Mesothelial cell of epicardium (in vitro differentiated cells): ENCODE measurements at regions not wholly inside any gene's neighbourhood (a gene's known extent, or its start where the extent isn't known, plus 50 kb on each side); places are given as distances from the start of the nearest gene placed in this dataset.

ENCODE experiments used
- DNase-seq, 2 experiments: peaks; one replicate each; pipeline ENCODE4 v3.0.0; 2021; ENCODE audit warnings: low spot score in 2 of 2; ENCODE audit not compliant: unreplicated experiment in 2 of 2
- H3K27ac Mint-ChIP-seq: 2 replicates; pipeline ENCODE4 v1.8.0; 2021; ENCODE audit warnings: mixed read lengths
- H3K27me3 Mint-ChIP-seq: 2 replicates; pipeline ENCODE4 v1.8.0; 2021; ENCODE audit warnings: low read depth, mixed read lengths
- H3K36me3 Mint-ChIP-seq: 2 replicates; pipeline ENCODE4 v1.8.0; 2021; ENCODE audit warnings: mixed read lengths
- H3K4me1 Mint-ChIP-seq: 2 replicates; pipeline ENCODE4 v1.8.0; 2021; ENCODE audit warnings: mixed read lengths
- H3K4me3 Mint-ChIP-seq: 2 replicates; pipeline ENCODE4 v1.8.0; 2021; ENCODE audit warnings: mild to moderate bottlenecking, moderate library complexity, mixed read lengths
- H3K9me3 Mint-ChIP-seq: 2 replicates; pipeline ENCODE4 v1.8.0; 2021; ENCODE audit warnings: mixed read lengths
- TF ChIP-seq, protein P1 (sequence below): fragments of 200-600 bp; sonication (generic); IDR thresholded peaks from one replicate; pipeline ENCODE4 v1.5.0; 2021; ENCODE audit warnings: antibody characterized with exemption; ENCODE audit not compliant: unreplicated experiment

GRCh38 chr1:55457874-55458273 is 242.7 kb upstream of the USP24 start:
- H3K27ac Mint-ChIP-seq = no peak overlapping the region
- H3K9me3 Mint-ChIP-seq = peaks cover 27% of the 10 kb centered on the region
- no peaks in the 10 kb centered on the region for H3K4me1 Mint-ChIP-seq
- H3K27me3 Mint-ChIP-seq = no peaks in the 10 kb centered on the region
- DNase-seq = no peak
- peaks cover 5% of the 10 kb centered on the region for H3K36me3 Mint-ChIP-seq
- TF ChIP-seq, protein P1, sequence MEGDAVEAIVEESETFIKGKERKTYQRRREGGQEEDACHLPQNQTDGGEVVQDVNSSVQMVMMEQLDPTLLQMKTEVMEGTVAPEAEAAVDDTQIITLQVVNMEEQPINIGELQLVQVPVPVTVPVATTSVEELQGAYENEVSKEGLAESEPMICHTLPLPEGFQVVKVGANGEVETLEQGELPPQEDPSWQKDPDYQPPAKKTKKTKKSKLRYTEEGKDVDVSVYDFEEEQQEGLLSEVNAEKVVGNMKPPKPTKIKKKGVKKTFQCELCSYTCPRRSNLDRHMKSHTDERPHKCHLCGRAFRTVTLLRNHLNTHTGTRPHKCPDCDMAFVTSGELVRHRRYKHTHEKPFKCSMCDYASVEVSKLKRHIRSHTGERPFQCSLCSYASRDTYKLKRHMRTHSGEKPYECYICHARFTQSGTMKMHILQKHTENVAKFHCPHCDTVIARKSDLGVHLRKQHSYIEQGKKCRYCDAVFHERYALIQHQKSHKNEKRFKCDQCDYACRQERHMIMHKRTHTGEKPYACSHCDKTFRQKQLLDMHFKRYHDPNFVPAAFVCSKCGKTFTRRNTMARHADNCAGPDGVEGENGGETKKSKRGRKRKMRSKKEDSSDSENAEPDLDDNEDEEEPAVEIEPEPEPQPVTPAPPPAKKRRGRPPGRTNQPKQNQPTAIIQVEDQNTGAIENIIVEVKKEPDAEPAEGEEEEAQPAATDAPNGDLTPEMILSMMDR = no peak
- H3K4me3 Mint-ChIP-seq = no peak overlapping the region

DNA sequence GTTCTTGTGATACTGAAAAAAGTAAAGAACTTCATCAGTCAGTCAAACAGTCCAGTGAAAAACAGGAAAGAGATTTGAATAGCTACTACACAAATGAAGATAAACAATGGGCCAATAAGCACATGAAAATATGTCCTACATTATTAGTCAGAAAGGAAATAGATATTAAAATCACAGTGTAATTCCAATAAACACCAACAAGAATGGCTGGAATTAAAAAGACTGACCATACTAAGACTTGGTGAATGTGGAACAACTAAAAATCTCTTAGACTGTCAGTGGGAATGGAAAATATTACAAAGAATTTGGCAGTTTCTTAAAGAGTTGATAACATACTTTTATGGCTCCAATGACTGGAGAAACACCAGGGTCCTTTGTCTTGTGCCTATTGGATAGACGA is 241.8 kb upstream of the USP24 start:
- TF ChIP-seq, protein P1 = no peak
- no peak for DNase-seq
- peaks cover 27% of the 10 kb centered on the region for H3K9me3 Mint-ChIP-seq
- no peak overlapping the region for H3K4me3 Mint-ChIP-seq
- no peak overlapping the region for H3K27ac Mint-ChIP-seq
- no peaks in the 10 kb centered on the region for H3K4me1 Mint-ChIP-seq
- H3K27me3 Mint-ChIP-seq = no peaks in the 10 kb centered on the region
- peaks cover 5% of the 10 kb centered on the region for H3K36me3 Mint-ChIP-seq

DNA sequence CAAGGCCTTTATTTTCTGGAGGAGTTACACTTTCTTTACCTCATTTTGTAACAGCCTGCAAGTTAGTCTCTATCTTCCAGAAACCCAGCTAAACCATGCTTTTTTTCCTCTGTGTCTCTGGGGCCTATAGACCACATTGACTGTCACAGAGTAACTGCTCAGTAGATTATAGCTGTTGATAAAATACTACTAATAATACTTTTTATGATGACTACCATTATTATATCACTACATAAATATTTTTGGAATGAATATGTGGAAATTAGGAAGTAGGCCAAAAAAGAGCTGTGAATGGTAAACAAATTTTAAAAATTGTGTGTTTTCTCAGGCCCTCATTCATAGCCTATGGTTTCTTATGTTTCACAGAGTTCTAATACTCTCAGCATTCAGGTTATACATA is 233.1 kb upstream of the USP24 start:
- H3K27me3 Mint-ChIP-seq = no peaks in the 10 kb centered on the region
- DNase-seq = no peak
- H3K4me3 Mint-ChIP-seq = no peak overlapping the region
- peaks cover 2% of the 10 kb centered on the region for H3K4me1 Mint-ChIP-seq
- TF ChIP-seq, protein P1 = no peak
- H3K36me3 Mint-ChIP-seq = no peaks in the 10 kb centered on the region
- H3K9me3 Mint-ChIP-seq = peaks cover 11% of the 10 kb centered on the region
- H3K27ac Mint-ChIP-seq = no peak overlapping the region

DNA sequence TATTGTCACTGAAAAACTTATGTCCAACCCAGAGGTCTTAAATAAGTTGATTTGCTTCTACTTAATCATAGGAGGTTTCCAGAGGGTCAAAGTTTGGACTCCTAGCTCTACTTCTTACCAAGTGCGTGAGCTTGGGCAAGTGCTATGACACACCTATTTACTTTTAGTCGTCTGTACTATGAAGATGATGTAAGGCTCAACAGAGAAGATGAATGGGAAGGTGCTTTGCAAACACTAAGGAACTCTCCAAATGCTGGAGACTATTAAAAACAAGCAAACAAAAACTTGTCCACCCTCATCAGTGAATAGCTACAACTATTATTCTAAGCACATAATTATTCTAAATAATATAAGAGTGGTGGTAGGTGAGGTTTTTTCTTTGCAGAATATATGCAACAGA is 232.3 kb upstream of the USP24 start:
- Mint-ChIP-seq H3K27ac (no peak overlapping the region), H3K36me3 (no peaks in the 10 kb centered on the region), H3K4me1 (peaks cover 2% of the 10 kb centered on the region), H3K9me3 (peaks cover 11% of the 10 kb centered on the region), H3K4me3 (no peak overlapping the region), H3K27me3 (no peaks in the 10 kb centered on the region)
- no peak for DNase-seq
- TF ChIP-seq, protein P1 = no peak

- Mint-ChIP-seq H3K9me3 (peaks cover 11% of the 10 kb centered on the region), H3K27me3 (no peaks in the 10 kb centered on the region), H3K27ac (no peak overlapping the region), H3K4me3 (no peak overlapping the region), H3K36me3 (no peaks in the 10 kb centered on the region), H3K4me1 (peaks cover 2% of the 10 kb centered on the region)
- TF ChIP-seq, protein P1 = no peak
- DNase-seq = no peak
These were observed 231.2 kb upstream of the USP24 start for GRCh38 chr1:55446351-55446750.

DNA sequence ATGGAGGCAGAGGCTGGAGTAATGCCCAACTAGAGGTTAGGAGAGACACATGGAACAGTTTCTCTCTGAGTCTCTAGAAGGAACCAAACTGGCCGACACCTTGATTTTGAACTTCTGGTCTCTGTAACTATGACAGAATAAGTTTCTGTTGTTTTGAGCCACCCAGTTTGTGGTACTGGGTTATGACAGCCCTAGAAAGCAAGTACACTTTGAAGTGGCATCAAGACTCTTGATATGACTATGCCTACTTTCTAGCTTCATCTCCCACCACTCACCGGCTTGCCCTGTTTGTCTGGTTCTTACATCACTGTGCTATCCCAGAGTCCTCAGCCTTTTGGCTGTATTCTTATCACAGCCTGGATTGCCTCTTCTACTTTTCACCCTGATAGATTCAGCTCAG is 230.3 kb upstream of the USP24 start:
- H3K36me3 Mint-ChIP-seq = no peaks in the 10 kb centered on the region
- H3K9me3 Mint-ChIP-seq = peaks cover 4% of the 10 kb centered on the region
- TF ChIP-seq, protein P1 = no peak
- peaks cover 2% of the 10 kb centered on the region for H3K4me1 Mint-ChIP-seq
- DNase-seq = no peak
- no peak overlapping the region for H3K4me3 Mint-ChIP-seq
- H3K27me3 Mint-ChIP-seq = no peaks in the 10 kb centered on the region
- no peak overlapping the region for H3K27ac Mint-ChIP-seq
